GM12878 (cell line): ENCODE measurements at regions not wholly inside any gene's neighbourhood (a gene's known extent, or its start where the extent isn't known, plus 50 kb on each side); places are given as distances from the start of the nearest gene placed in this dataset.

Experiments
- CEBPB ChIP-seq, 2 experiments: fragments of 150-350 bp in 1 of 2; IDR thresholded peaks; 2 replicates each; pipeline ENCODE4 v1.6.1; 2012 to 2014; ENCODE audit warnings: low read depth in 2 of 2, low read length in 2 of 2, borderline replicate concordance in 1 of 2, inconsistent platforms in 1 of 2
- ETV6 ChIP-seq, 2 experiments: fragments of 450-650 bp in 1 of 2; IDR thresholded peaks in 1 of 2; conservative IDR thresholded peaks in 1 of 2; 2 replicates each; pipeline ENCODE4 v1.6.1; 2014; ENCODE audit warnings: antibody characterized with exemption in 1 of 2, borderline replicate concordance in 1 of 2, low read depth in 1 of 2, mild to moderate bottlenecking in 1 of 2, moderate library complexity in 1 of 2
- SUZ12 ChIP-seq: fragments of 200-600 bp; sonication (generic); IDR thresholded peaks from one replicate; pipeline ENCODE4 v1.6.1; 2018; ENCODE audit warnings: antibody characterized with exemption, mild to moderate bottlenecking; ENCODE audit not compliant: unreplicated experiment
- TAF1 ChIP-seq: IDR thresholded peaks from 2 replicates; pipeline ENCODE4 v1.6.1; 2011; ENCODE audit warnings: mild to moderate bottlenecking, low read depth, low read length, borderline replicate concordance
- TF ChIP-seq, protein P1 (sequence below): IDR thresholded peaks from 2 replicates; pipeline ENCODE4 v1.6.1; 2012; ENCODE audit warnings: low read depth, low read length, improper control_type of control experiment

GRCh38 chr11:91265946-91266345 is 958.7 kb upstream of the FAT3 start:
- TF ChIP-seq, protein P1, sequence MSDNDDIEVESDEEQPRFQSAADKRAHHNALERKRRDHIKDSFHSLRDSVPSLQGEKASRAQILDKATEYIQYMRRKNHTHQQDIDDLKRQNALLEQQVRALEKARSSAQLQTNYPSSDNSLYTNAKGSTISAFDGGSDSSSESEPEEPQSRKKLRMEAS, result no peak
- TF ChIP-seq CEBPB (IDR thresholded peaks at IDR 0.05; ENCODE audit: borderline replicate concordance in 1 of 2, low read depth in 2 of 2, low read length in 2 of 2) (no peak), ETV6 (conservative IDR thresholded peaks at IDR 0.05 in 1 of 2, IDR thresholded peaks at IDR 0.05 in 1 of 2; ENCODE audit: borderline replicate concordance in 1 of 2, low read depth in 1 of 2) (no peak), TAF1 (no peak), SUZ12 (no peak)
